ENCODE measurements at regions not wholly inside any gene's neighbourhood (a gene's known extent, or its start where the extent isn't known, plus 50 kb on each side); places are given as distances from the start of the nearest gene placed in this dataset.

GRCh38 chr6:56310241-56310640 lies 62.9 kb upstream of the COL21A1 start:
- no peak for DNase-seq (ENCODE audit: low read depth)
- H3K4me3 ChIP-seq (ENCODE audit: low read depth, low read length), result no peak overlapping the region
- TF ChIP-seq CTCF (IDR thresholded peaks at IDR 0.05; ENCODE audit: insufficient read depth, low read length), result no peak

DNA sequence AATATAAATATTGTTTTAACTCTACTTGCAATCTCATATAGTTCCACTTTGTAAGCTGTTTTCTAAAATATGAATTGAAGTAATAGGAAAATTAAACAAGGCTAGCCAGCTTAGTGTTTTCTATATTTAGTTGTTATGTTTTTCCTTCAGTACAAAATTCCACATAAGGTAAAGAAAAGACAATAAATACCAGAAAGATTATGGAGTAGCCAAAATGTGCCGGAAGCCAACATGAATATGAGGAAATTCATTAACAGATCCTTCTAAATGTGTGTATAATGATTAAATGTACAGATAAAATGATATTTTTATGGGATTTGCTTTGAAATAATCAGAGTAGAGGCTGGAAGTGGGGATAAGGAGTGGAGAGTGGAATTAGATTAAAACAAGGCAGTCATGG lies 52.5 kb upstream of the COL21A1 start:
- TF ChIP-seq CTCF (IDR thresholded peaks at IDR 0.05; ENCODE audit: insufficient read depth, low read length), result no peak

DNA sequence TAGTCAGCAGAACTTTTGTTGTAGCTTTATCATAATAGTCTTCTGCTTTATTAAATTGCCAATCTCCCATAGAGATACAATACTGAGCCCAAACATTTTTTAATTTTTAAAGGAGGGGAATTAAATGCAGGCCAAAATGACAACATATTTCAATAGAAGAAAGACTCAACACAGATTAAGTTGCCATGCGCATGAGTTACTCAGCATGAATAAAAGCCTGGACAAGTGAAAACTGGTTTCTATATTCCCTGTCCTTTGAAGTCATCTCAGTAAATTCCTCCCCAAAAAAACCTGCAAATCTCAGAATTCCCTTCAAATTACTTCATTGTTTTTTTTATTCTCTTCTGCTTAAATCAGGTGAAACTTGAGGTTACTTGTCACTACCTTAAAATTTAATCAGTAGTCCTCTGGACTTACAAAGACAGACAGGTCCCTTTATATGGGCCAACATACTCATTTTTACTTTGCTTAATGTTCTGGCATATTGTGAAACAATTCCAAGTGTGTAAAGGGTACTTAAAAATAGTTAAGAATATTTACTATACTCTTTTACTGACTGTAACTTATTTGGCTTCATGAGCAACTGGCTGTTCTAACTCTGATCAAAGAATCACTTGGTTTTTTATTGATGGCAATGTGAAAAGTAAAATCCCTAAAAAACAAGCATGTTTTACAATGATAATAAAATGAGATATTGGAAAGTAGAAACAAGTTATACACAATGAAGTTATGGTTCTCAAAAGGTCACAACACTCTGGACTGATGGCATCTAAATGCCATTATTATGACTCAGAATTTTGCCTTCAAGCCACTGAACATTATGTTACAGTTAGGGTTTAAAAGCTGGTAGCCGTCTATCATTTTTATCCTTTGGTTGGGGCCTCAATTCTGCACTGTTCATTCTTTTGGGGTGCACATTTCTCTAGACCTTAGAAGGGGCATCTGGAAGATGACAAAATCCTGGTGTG lies 49.9 kb upstream of the COL21A1 start:
- no peak for DNase-seq (ENCODE audit: low read depth)
- no peak for TF ChIP-seq CTCF (IDR thresholded peaks at IDR 0.05; ENCODE audit: insufficient read depth, low read length)
- H3K4me3 ChIP-seq (ENCODE audit: low read depth, low read length), result no peak overlapping the region

More for the DNA sequence above, 52.5 kb upstream of the COL21A1 start:
- H3K4me3 ChIP-seq (ENCODE audit: low read depth, low read length), result no peak overlapping the region
- no peak for DNase-seq (ENCODE audit: low read depth)
